MCF 10A (cell line): ENCODE measurements at regions not wholly inside any gene's neighbourhood (a gene's known extent, or its start where the extent isn't known, plus 50 kb on each side); places are given as distances from the start of the nearest gene placed in this dataset.

Experiments
- BruUV-seq: library from RNA; stranded (reverse); fragments of 400-500 nt; replicated peaks from 2 replicates; lab custom pipeline; 2021; lab: Mats Ljungman, UMichigan
- CTCF ChIA-PET: fragments of 300-600 bp; sonication (Branson Sonifier 250); formaldehyde crosslinking; extraction: SDS; loops from one replicate; lab custom pipeline; 2021; ENCODE audit warnings: antibody characterized with exemption, inconsistent platforms; lab: Yijun Ruan, JAX
- POLR2A ChIA-PET: fragments of 300-600, 350-650 bp; sonication (Branson Sonifier 250); formaldehyde crosslinking; extraction: SDS; loops from one replicate; lab custom pipeline; 2020; ENCODE audit warnings: antibody characterized with exemption, inconsistent platforms; lab: Yijun Ruan, JAX
- DNase-seq: peaks from one replicate; pipeline ENCODE4 v3.0.0-alpha.2; 2018; ENCODE audit not compliant: unreplicated experiment
- H3K27ac Mint-ChIP-seq: one replicate; pipeline ENCODE4 v1.8.0; 2022; ENCODE audit warnings: mild to moderate bottlenecking, low read depth, mixed read lengths; ENCODE audit not compliant: unreplicated experiment
- H3K27me3 Mint-ChIP-seq: one replicate; pipeline ENCODE4 v1.8.0; 2022; ENCODE audit warnings: mixed read lengths; ENCODE audit not compliant: insufficient read depth, unreplicated experiment
- H3K36me3 Mint-ChIP-seq: one replicate; pipeline ENCODE4 v1.8.0; 2022; ENCODE audit warnings: mild to moderate bottlenecking, moderate library complexity, mixed read lengths; ENCODE audit not compliant: insufficient read depth, unreplicated experiment
- H3K4me1 Mint-ChIP-seq: one replicate; pipeline ENCODE4 v1.8.0; 2022; ENCODE audit warnings: mixed read lengths; ENCODE audit not compliant: insufficient read depth, unreplicated experiment
- H3K4me3 Mint-ChIP-seq: one replicate; pipeline ENCODE4 v1.8.0; 2022; ENCODE audit warnings: mild to moderate bottlenecking, moderate library complexity, mixed read lengths; ENCODE audit not compliant: unreplicated experiment
- H3K9me3 Mint-ChIP-seq: one replicate; pipeline ENCODE4 v1.8.0; 2022; ENCODE audit warnings: mixed read lengths; ENCODE audit not compliant: unreplicated experiment
- intact Hi-C: fragments of 100-400 bp; cut with micrococcal nuclease; formaldehyde crosslinking; loops from 2 replicates; pipeline ENCODE4 v1.14.1; 2022
- TF ChIP-seq, protein P1 (sequence below): fragments of 200-600 bp; IDR thresholded peaks from one replicate; pipeline ENCODE4 v1.8.0; 2022; ENCODE audit warnings: antibody characterized with exemption, mild to moderate bottlenecking; ENCODE audit not compliant: unreplicated experiment

DNA sequence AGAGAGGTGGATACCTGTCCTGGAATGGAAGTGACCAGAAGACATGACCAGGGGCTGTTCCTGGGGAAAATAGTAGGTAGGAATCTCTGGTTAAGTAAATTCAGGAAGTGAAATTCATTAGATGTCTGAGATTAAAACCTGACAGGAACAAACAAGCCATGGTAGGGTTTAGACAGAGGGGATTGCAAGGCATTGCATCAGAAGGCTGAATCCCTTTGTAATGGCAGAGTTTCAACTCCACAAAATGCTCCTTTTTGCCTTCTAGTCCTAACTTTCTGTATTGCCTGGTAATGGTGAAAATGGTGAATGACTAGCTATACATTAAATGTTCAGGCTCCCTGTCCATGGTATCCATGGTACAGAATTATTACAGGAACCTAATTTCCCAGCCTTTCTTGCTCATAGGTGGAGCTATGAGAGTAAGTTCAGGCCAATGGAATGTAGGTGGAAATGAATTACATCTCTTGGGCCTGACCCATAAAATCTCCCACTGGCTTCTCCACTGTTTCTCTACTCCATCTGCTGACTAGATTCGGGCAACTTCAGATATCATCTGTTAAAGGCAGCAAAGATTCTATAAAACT is 113.4 kb upstream of the CNTLN start:
- TF ChIP-seq, protein P1, sequence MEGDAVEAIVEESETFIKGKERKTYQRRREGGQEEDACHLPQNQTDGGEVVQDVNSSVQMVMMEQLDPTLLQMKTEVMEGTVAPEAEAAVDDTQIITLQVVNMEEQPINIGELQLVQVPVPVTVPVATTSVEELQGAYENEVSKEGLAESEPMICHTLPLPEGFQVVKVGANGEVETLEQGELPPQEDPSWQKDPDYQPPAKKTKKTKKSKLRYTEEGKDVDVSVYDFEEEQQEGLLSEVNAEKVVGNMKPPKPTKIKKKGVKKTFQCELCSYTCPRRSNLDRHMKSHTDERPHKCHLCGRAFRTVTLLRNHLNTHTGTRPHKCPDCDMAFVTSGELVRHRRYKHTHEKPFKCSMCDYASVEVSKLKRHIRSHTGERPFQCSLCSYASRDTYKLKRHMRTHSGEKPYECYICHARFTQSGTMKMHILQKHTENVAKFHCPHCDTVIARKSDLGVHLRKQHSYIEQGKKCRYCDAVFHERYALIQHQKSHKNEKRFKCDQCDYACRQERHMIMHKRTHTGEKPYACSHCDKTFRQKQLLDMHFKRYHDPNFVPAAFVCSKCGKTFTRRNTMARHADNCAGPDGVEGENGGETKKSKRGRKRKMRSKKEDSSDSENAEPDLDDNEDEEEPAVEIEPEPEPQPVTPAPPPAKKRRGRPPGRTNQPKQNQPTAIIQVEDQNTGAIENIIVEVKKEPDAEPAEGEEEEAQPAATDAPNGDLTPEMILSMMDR, result no peak
- intact Hi-C loops, result no loop called here
- no peaks in the 10 kb centered on the region for H3K9me3 Mint-ChIP-seq
- ChIA-PET CTCF (interaction anchor here (0.6 to 0.8 kb wide), 3 partner anchors 28 to 789 kb away, joined by 3 read pairs; no protein-coding TSS in a partner anchor), POLR2A (no interaction called here)
- DNase-seq, result no peak
- H3K4me1 Mint-ChIP-seq, result peaks cover 12% of the 10 kb centered on the region
- H3K27ac Mint-ChIP-seq, result no peak overlapping the region
- BruUV-seq, result no TSS peak
- no peaks in the 10 kb centered on the region for H3K27me3 Mint-ChIP-seq
- H3K36me3 Mint-ChIP-seq, result no peaks in the 10 kb centered on the region
- no peak overlapping the region for H3K4me3 Mint-ChIP-seq

DNA sequence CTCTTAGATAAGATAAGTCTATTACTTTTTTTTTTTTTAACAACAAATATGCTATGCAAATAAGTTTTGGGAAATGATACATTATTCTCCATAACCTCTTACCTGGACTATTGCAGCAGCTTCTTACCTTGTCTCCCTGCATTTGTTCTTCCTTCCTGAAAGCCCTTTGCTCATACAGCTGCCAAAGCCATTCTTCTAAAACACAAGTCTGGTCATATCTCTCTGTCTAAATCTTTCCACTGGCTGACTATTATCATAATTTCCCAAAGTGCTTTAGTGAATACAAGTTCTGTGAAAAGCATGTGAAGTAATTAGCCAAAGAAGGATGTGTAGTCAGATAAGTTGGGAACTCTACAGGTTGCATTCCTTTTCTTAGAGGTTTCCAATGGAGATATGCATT is 115.4 kb upstream of the CNTLN start:
- CTCF ChIA-PET, result interaction anchor here (0.6 kb wide), 2 partner anchors 115 to 239 kb away, joined by 3 to 4 read pairs; no protein-coding TSS in a partner anchor
- Mint-ChIP-seq H3K27ac (no peak overlapping the region), H3K36me3 (no peaks in the 10 kb centered on the region), H3K27me3 (no peaks in the 10 kb centered on the region), H3K9me3 (no peaks in the 10 kb centered on the region), H3K4me3 (no peak overlapping the region), H3K4me1 (peaks cover 12% of the 10 kb centered on the region)
- BruUV-seq, result no TSS peak
- intact Hi-C loops, result no loop called here
- TF ChIP-seq, protein P1, result no peak
- no peak for DNase-seq
- POLR2A ChIA-PET, result interaction anchor here (0.6 kb wide), 1 partner anchor 1334 kb away, joined by 4 read pairs; no protein-coding TSS in a partner anchor

DNA sequence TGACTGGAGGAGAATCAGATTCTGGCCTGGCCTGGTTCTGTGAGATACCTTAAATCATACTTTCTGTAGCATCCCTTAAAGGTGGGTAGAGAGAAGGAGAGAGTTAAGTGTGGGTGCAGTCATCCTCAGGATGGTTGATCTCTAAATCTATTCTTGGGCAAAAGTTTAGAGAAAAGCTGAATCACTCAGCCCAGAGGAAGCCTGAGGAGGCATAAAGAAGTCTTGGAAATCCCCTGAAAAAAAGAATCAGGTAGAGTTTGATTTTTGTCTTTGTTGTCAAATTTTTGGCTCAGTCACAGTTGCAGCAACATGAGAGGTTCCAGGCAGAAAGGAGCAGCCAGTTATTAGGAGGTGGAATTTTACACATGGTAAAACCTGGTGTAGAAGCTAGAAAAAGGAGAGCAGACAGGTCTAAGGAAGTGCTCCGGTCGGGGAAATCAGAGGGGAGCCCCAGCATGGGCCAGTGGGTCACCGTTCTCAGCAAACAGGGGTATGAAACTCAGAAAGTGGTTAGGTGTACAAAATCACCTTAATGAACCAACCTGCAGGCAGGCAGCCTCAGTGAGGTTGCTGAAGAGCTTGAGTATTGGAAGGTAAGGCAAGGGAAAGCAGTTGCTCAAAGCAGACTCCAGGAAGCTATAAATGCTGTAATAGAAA is 116.2 kb upstream of the CNTLN start:
- H3K4me3 Mint-ChIP-seq, result no peak overlapping the region
- no TSS peak for BruUV-seq
- no peaks in the 10 kb centered on the region for H3K27me3 Mint-ChIP-seq
- ChIA-PET CTCF (interaction anchor here (0.6 kb wide), 3 partner anchors 84 to 114 kb away, joined by 3 to 4 read pairs (median 3); no protein-coding TSS in a partner anchor), POLR2A (interaction anchor here (0.6 kb wide), 1 partner anchor 1333 kb away, joined by 4 read pairs; no protein-coding TSS in a partner anchor)
- H3K4me1 Mint-ChIP-seq, result peaks cover 12% of the 10 kb centered on the region
- H3K36me3 Mint-ChIP-seq, result no peaks in the 10 kb centered on the region
- no peak for DNase-seq
- TF ChIP-seq, protein P1, result no peak
- H3K27ac Mint-ChIP-seq, result no peak overlapping the region
- no peaks in the 10 kb centered on the region for H3K9me3 Mint-ChIP-seq
- intact Hi-C loops, result no loop called here

DNA sequence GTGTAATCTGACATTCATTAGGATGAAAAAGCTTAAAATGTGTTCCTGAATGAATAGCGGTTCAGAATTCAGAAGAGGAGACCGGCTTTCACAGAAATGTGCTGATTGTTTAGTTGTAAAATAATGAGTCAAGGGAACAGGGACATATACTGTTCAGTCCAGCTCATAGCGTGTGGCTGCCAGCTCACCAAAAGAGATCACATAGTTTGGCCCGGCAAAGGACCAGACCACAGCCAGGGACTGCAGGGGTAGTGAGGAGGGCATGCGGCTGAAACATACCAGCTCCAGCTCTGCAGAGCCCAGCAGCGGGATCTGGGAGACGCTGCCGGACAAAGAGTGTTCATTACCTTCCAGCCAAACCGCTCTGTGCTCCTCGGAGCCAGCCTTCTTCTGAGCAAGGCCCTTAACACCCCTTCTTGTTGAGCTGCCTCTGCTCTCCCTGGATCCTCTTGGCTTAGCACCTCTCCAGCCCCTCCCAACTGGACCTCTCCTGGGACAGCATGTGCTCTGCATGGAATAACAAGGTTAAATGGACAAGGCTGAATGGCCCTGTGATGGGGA is 116.8 kb upstream of the CNTLN start:
- POLR2A ChIA-PET, result no interaction called here
- Mint-ChIP-seq H3K27me3 (no peaks in the 10 kb centered on the region), H3K27ac (no peak overlapping the region), H3K4me1 (peaks cover 12% of the 10 kb centered on the region), H3K9me3 (no peaks in the 10 kb centered on the region), H3K4me3 (no peak overlapping the region), H3K36me3 (no peaks in the 10 kb centered on the region)
- DNase-seq, result no peak
- TF ChIP-seq, protein P1, result no peak
- no TSS peak for BruUV-seq
- CTCF ChIA-PET, result interaction anchor here (0.6 kb wide), 2 partner anchors 85 to 1044 kb away, joined by 3 to 4 read pairs; no protein-coding TSS in a partner anchor
- intact Hi-C loops, result no loop called here
